ENCODE measurements at regions not wholly inside any gene's neighbourhood (a gene's known extent, or its start where the extent isn't known, plus 50 kb on each side); places are given as distances from the start of the nearest gene placed in this dataset.

- no peaks in the 10 kb centered on the region for H3K9me3 Mint-ChIP-seq
- H3K4me3 Mint-ChIP-seq = no peak overlapping the region
- Histone ChIP-seq H3K36me3 (ENCODE audit: control insufficient read depth in 2 of 2, extremely low read depth in 1 of 2, insufficient read depth in 1 of 2, low read length in 1 of 2) (no peaks in the 10 kb centered on the region), H3K9me3 (no peaks in the 10 kb centered on the region), H3K27me3 (replicated peaks in 1 of 2; ENCODE audit: control insufficient read depth in 2 of 2, extremely low read depth in 1 of 2, insufficient read depth in 2 of 2, low read length in 1 of 2) (no peaks in the 10 kb centered on the region), H3K4me3 (ENCODE audit: control insufficient read depth in 1 of 2, extremely low read depth in 1 of 2, low read length in 1 of 2) (no peak overlapping the region), H3K4me1 (ENCODE audit: control insufficient read depth in 1 of 2, extremely low read depth in 1 of 2, insufficient read depth in 2 of 2, low read length in 2 of 2) (no peaks in the 10 kb centered on the region), H3K27ac (ENCODE audit: low read length) (no peak overlapping the region)
- no peaks in the 10 kb centered on the region for H3K4me1 Mint-ChIP-seq
- CTCF ChIA-PET = no interaction called here
- no peak for DNase-seq
- WGBS (ENCODE audit: insufficient coverage) = no CpG with 5 or more reads among the region's 1 CpG
- H3K27me3 Mint-ChIP-seq = peaks cover 4 to 13% of the 10 kb centered on the region in 2 donors
- no peaks in the 10 kb centered on the region for H3K36me3 Mint-ChIP-seq
- no peak overlapping the region for H3K27ac Mint-ChIP-seq
- POLR2A ChIA-PET = no interaction called here
- ATAC-seq (replicated peaks in 1 of 4) = no peak
Measured at GRCh38 chr18:59752666-59753065, 55.4 kb upstream of the CCBE1 start.

GRCh38 chr18:59751186-59751585 is 54.0 kb upstream of the CCBE1 start:
- Histone ChIP-seq H3K27me3 (replicated peaks in 1 of 2; ENCODE audit: control insufficient read depth in 2 of 2, extremely low read depth in 1 of 2, insufficient read depth in 2 of 2, low read length in 1 of 2) (no peaks in the 10 kb centered on the region), H3K9me3 (no peaks in the 10 kb centered on the region), H3K4me1 (ENCODE audit: control insufficient read depth in 1 of 2, extremely low read depth in 1 of 2, insufficient read depth in 2 of 2, low read length in 2 of 2) (no peaks in the 10 kb centered on the region), H3K27ac (ENCODE audit: low read length) (no peak overlapping the region), H3K4me3 (ENCODE audit: control insufficient read depth in 1 of 2, extremely low read depth in 1 of 2, low read length in 1 of 2) (no peak overlapping the region), H3K36me3 (ENCODE audit: control insufficient read depth in 2 of 2, extremely low read depth in 1 of 2, insufficient read depth in 1 of 2, low read length in 1 of 2) (no peaks in the 10 kb centered on the region)
- Mint-ChIP-seq H3K4me3 (no peak overlapping the region), H3K27me3 (peaks cover 5 to 13% of the 10 kb centered on the region in 2 donors), H3K9me3 (no peaks in the 10 kb centered on the region), H3K27ac (no peak overlapping the region), H3K36me3 (no peaks in the 10 kb centered on the region), H3K4me1 (no peaks in the 10 kb centered on the region)
- ChIA-PET CTCF (no interaction called here), POLR2A (no interaction called here)
- no peak for ATAC-seq (replicated peaks in 1 of 4)
- DNase-seq = no peak

DNA sequence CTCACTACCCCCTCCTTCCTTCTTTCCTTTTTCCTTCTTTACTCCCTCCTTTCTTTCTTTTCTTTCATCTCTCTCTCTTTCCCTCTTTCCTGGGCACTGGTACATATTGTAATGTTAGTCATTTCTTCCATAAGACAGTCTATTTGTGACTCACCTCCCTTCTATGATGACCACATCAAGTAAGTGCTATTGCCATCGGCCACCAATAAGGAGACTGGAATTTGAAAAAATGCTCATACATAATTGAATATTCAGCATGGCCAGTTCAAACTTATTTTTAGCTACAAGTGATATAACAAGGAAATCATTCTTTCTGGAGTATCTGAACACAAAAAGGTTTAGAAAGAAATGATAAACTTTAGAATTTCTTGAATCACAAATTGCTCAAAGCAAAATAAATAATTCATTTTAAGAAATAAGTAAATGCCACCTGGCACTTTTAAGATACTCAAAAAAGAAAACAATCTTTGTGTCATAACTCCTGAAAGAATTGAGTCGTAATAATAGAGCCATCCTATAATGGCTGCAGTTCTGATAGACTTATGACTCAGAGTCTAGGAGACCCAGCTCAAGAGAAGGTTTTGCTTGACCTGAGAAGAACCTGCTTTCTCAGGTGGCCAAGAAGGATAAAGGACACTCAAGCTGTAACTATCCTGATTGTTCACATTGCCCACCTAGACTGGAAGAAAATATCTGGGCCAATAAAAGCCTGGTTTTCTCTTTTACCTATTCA is 51.6 kb upstream of the CCBE1 start:
- H3K9me3 Mint-ChIP-seq = no peaks in the 10 kb centered on the region

More for the DNA sequence above, 51.6 kb upstream of the CCBE1 start:
- Mint-ChIP-seq H3K27me3 (peaks cover 5 to 10% of the 10 kb centered on the region in 2 donors), H3K27ac (no peak overlapping the region), H3K36me3 (no peaks in the 10 kb centered on the region), H3K4me3 (no peak overlapping the region), H3K4me1 (no peaks in the 10 kb centered on the region)
- Histone ChIP-seq H3K36me3 (ENCODE audit: control insufficient read depth in 2 of 2, extremely low read depth in 1 of 2, insufficient read depth in 1 of 2, low read length in 1 of 2) (no peaks in the 10 kb centered on the region), H3K9me3 (no peaks in the 10 kb centered on the region), H3K27ac (ENCODE audit: low read length) (no peak overlapping the region), H3K4me1 (ENCODE audit: control insufficient read depth in 1 of 2, extremely low read depth in 1 of 2, insufficient read depth in 2 of 2, low read length in 2 of 2) (no peaks in the 10 kb centered on the region), H3K4me3 (ENCODE audit: control insufficient read depth in 1 of 2, extremely low read depth in 1 of 2, low read length in 1 of 2) (no peak overlapping the region), H3K27me3 (replicated peaks in 1 of 2; ENCODE audit: control insufficient read depth in 2 of 2, extremely low read depth in 1 of 2, insufficient read depth in 2 of 2, low read length in 1 of 2) (no peaks in the 10 kb centered on the region)
- no peak for ATAC-seq (replicated peaks in 1 of 4)
- ChIA-PET CTCF (no interaction called here), POLR2A (no interaction called here)
- no peak for DNase-seq
- WGBS (ENCODE audit: insufficient coverage) = no CpG with 5 or more reads among the region's 2 CpGs

Data from T-cell (primary cell).